Liver (tissue), 8 donors: ENCODE measurements at regions not wholly inside any gene's neighbourhood (a gene's known extent, or its start where the extent isn't known, plus 50 kb on each side); places are given as distances from the start of the nearest gene placed in this dataset.

Experiments used
- DNase-seq: peaks from one replicate; pipeline ENCODE4 v3.0.0-alpha.2; 2017; ENCODE audit warnings: low spot score
- H3K27ac ChIP-seq, 2 donors: one replicate each; pipeline ENCODE4 v1.7.0; 2013; ENCODE audit warnings: inconsistent platforms in 2 of 2, low read length in 2 of 2, control low read depth in 1 of 2, low read depth in 1 of 2, mild to moderate bottlenecking in 1 of 2
- H3K27me3 ChIP-seq, 4 donors: one replicate each; pipeline versions ENCODE4 v1.6.1 to v1.7.0; 2013; ENCODE audit warnings: low read length in 3 of 4, inconsistent platforms in 1 of 4, mild to moderate bottlenecking in 1 of 4, moderate library complexity in 1 of 4; ENCODE audit not compliant: control insufficient read depth in 4 of 4, insufficient read depth in 4 of 4
- H3K36me3 ChIP-seq, 4 donors: one replicate each; pipeline versions ENCODE4 v1.6.1 to v1.7.0; 2013; ENCODE audit warnings: low read length in 3 of 4, mild to moderate bottlenecking in 3 of 4, low read depth in 1 of 4, moderate library complexity in 1 of 4; ENCODE audit not compliant: control insufficient read depth in 4 of 4, insufficient read depth in 3 of 4
- H3K4me1 ChIP-seq, 4 donors: one replicate each; pipeline versions ENCODE4 v1.6.1 to v1.7.0; 2013; ENCODE audit warnings: low read length in 3 of 4, mild to moderate bottlenecking in 3 of 4, moderate library complexity in 1 of 4; ENCODE audit not compliant: control insufficient read depth in 4 of 4, insufficient read depth in 4 of 4
- H3K4me3 ChIP-seq, 3 donors: one replicate each; pipeline versions ENCODE4 v1.6.1 to v1.7.0; 2013; ENCODE audit warnings: low read length in 3 of 3, control low read depth in 1 of 3, low read depth in 1 of 3, mild to moderate bottlenecking in 1 of 3
- H3K9ac ChIP-seq, 2 donors: one replicate each; pipeline ENCODE4 v1.7.0; 2013; ENCODE audit warnings: low read length in 2 of 2, mild to moderate bottlenecking in 2 of 2, moderate library complexity in 2 of 2, control low read depth in 1 of 2, low read depth in 1 of 2
- H3K9me3 ChIP-seq, 4 donors: one replicate each; pipeline versions ENCODE4 v1.6.1 to v1.7.0; 2013; ENCODE audit warnings: low read length in 3 of 4; ENCODE audit not compliant: control insufficient read depth in 4 of 4
- EGR1 ChIP-seq, 2 donors: IDR thresholded peaks; 2 replicates each; pipeline ENCODE4 v1.6.1; 2016 to 2018; ENCODE audit warnings: antibody characterized with exemption in 2 of 2, low read depth in 2 of 2
- FOXA1 ChIP-seq: IDR thresholded peaks from 2 replicates; pipeline ENCODE4 v1.6.1; 2016; ENCODE audit warnings: antibody characterized with exemption
- FOXA2 ChIP-seq: IDR thresholded peaks from 2 replicates; pipeline ENCODE4 v1.6.1; 2016; ENCODE audit warnings: antibody characterized with exemption
- GABPA ChIP-seq, 2 donors: IDR thresholded peaks in 1 of 2; conservative IDR thresholded peaks in 1 of 2; 2 replicates each; pipeline ENCODE4 v1.6.1; 2016; ENCODE audit warnings: antibody characterized with exemption in 2 of 2, mild to moderate bottlenecking in 1 of 2, moderate library complexity in 1 of 2
- HNF4A ChIP-seq, 2 donors: conservative IDR thresholded peaks; 2 replicates each; pipeline ENCODE4 v1.6.1; 2016; ENCODE audit warnings: antibody characterized with exemption in 2 of 2, mild to moderate bottlenecking in 2 of 2
- HNF4G ChIP-seq: IDR thresholded peaks from 2 replicates; pipeline ENCODE4 v1.6.1; 2016; ENCODE audit warnings: antibody characterized with exemption
- JUND ChIP-seq, 2 donors: IDR thresholded peaks; 2 replicates each; pipeline ENCODE4 v1.6.1; 2016; ENCODE audit warnings: antibody characterized with exemption in 2 of 2
- NR2F2 ChIP-seq: IDR thresholded peaks from 2 replicates; pipeline ENCODE4 v1.6.1; 2016; ENCODE audit warnings: antibody characterized with exemption
- RAD21 ChIP-seq, 2 donors: IDR thresholded peaks; 2 replicates each; pipeline ENCODE4 v1.6.1; 2016; ENCODE audit warnings: antibody characterized with exemption in 2 of 2, mild to moderate bottlenecking in 2 of 2
- RXRA ChIP-seq, 2 donors: IDR thresholded peaks; 2 replicates each; pipeline ENCODE4 v1.6.1; 2017 to 2018; ENCODE audit warnings: antibody characterized with exemption in 2 of 2, mild to moderate bottlenecking in 1 of 2
- SP1 ChIP-seq: IDR thresholded peaks from 2 replicates; pipeline ENCODE4 v1.6.1; 2018; ENCODE audit warnings: antibody characterized with exemption, mild to moderate bottlenecking
- TAF1 ChIP-seq: conservative IDR thresholded peaks from 2 replicates; pipeline ENCODE4 v1.6.1; 2016; ENCODE audit warnings: antibody characterized with exemption, mild to moderate bottlenecking
- YY1 ChIP-seq: IDR thresholded peaks from 2 replicates; pipeline ENCODE4 v1.6.1; 2016; ENCODE audit warnings: antibody characterized with exemption, mild to moderate bottlenecking
- ZBTB33 ChIP-seq: IDR thresholded peaks from 2 replicates; pipeline ENCODE4 v1.6.1; 2016; ENCODE audit warnings: antibody characterized with exemption
- WGBS: extraction: QIAGEN DNeasy Blood & Tissue Kit; methylation state at CpG from one replicate; pipeline ENCODE4 v1.1.7; 2013; 5-methylcytosine and 5-hydroxymethylcytosine counted together
- TF ChIP-seq, protein P1 (sequence below): IDR thresholded peaks from 2 replicates; pipeline ENCODE4 v1.6.1; 2016; ENCODE audit warnings: antibody characterized with exemption
- TF ChIP-seq, protein P2 (sequence below): IDR thresholded peaks from 2 replicates; pipeline ENCODE4 v1.6.1; 2016; ENCODE audit warnings: antibody characterized with exemption, mild to moderate bottlenecking
- TF ChIP-seq, protein P3 (sequence below): fragments of 150-350 bp; IDR thresholded peaks from 2 replicates; pipeline ENCODE4 v1.5.1; 2017; ENCODE audit warnings: improper control_type of control experiment, low read depth, low read length; ENCODE audit not compliant: missing input control
- TF ChIP-seq, protein P4 (sequence below): IDR thresholded peaks from 2 replicates; pipeline ENCODE4 v1.6.1; 2016; ENCODE audit warnings: antibody characterized with exemption
- donor health status: healthy.
- donor health status: healthy.
- donor health status: healthy.
- donor health status: healthy.
- donor health status: healthy.

DNA sequence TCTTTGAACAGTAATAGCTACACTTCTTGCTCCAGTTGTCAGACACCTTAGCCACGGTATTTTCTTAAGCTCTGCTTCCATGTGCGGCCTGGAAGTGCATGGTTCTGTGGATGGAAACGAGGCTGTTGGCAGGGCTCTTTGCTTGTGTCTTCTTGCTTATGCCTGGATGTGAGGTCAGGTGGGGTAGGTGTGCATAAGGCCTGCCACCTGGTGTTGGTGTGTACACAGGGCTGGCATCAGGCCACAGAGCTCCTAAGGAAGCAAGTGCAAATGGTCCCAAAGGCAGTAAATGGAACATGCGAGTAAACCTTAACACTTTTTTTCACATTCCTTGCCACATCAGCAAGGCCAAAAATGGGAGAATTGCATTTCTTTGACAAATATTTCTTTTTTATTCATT is 158.1 kb upstream of the GMDS start (continued):
- TF ChIP-seq ZBTB33 (no peak), JUND (IDR thresholded peaks at IDR 0.05) (no peak), YY1 (no peak), FOXA1 (no peak), HNF4G (no peak), FOXA2 (no peak), HNF4A (conservative IDR thresholded peaks at IDR 0.05) (no peak)

DNA sequence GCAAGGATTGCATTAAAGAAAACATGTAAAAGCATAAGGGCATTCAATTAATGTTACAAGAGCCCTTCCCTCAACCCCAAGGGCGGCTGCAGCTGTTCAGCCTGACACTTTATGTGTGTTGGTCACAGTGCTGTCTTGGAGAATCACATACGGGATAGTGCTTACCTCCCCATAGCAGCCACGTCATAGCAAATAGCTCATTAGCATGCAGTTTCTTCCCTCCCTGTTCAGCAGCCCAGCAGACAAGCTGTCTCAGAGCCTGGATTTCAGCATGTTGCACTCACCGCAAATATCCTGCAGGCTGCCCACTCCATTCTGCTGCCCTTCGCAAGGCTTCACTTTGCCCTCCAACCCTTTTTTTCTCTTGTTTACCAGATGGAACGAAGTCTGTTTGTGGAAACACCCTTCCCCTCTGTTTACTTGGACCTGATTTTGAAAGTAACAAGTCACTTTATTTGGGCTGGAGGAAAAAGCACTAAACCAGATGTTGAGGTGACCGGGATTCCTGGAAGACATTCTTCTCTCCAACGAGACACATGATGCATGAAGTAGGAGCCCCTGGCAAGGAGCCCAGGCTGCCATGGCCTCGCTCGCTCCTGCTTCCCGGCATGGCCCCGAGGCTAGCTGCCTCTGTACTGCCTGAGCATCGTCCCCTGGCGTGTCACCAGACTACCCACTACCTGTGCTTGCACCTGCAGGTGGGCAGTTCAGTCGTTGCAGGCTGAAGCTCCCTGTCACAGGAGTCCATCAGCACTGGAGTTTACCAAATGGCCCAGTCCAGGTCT is 151.6 kb upstream of the GMDS start:
- Histone ChIP-seq H3K4me1 (no peaks in the 10 kb centered on the region), H3K9me3 (peaks cover 0 to 5% (median under 1%) of the 10 kb centered on the region in 4 donors), H3K27ac (no peak overlapping the region), H3K9ac (no peak overlapping the region), H3K36me3 (peaks cover 0 to 7% (median under 1%) of the 10 kb centered on the region in 4 donors), H3K4me3 (no peak overlapping the region), H3K27me3 (no peaks in the 10 kb centered on the region)
- TF ChIP-seq HNF4G = no peak
- no peak for TF ChIP-seq FOXA1
- no peak for TF ChIP-seq SP1
- no peak for TF ChIP-seq NR2F2
- TF ChIP-seq, protein P1, sequence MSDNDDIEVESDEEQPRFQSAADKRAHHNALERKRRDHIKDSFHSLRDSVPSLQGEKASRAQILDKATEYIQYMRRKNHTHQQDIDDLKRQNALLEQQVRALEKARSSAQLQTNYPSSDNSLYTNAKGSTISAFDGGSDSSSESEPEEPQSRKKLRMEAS = no peak
- TF ChIP-seq RAD21 (IDR thresholded peaks at IDR 0.05) = no peak
- no peak for TF ChIP-seq ZBTB33
- TF ChIP-seq TAF1 = no peak
- TF ChIP-seq, protein P2, sequence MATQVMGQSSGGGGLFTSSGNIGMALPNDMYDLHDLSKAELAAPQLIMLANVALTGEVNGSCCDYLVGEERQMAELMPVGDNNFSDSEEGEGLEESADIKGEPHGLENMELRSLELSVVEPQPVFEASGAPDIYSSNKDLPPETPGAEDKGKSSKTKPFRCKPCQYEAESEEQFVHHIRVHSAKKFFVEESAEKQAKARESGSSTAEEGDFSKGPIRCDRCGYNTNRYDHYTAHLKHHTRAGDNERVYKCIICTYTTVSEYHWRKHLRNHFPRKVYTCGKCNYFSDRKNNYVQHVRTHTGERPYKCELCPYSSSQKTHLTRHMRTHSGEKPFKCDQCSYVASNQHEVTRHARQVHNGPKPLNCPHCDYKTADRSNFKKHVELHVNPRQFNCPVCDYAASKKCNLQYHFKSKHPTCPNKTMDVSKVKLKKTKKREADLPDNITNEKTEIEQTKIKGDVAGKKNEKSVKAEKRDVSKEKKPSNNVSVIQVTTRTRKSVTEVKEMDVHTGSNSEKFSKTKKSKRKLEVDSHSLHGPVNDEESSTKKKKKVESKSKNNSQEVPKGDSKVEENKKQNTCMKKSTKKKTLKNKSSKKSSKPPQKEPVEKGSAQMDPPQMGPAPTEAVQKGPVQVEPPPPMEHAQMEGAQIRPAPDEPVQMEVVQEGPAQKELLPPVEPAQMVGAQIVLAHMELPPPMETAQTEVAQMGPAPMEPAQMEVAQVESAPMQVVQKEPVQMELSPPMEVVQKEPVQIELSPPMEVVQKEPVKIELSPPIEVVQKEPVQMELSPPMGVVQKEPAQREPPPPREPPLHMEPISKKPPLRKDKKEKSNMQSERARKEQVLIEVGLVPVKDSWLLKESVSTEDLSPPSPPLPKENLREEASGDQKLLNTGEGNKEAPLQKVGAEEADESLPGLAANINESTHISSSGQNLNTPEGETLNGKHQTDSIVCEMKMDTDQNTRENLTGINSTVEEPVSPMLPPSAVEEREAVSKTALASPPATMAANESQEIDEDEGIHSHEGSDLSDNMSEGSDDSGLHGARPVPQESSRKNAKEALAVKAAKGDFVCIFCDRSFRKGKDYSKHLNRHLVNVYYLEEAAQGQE = no peak
- no peak for TF ChIP-seq RXRA (IDR thresholded peaks at IDR 0.05)
- no peak for TF ChIP-seq HNF4A (conservative IDR thresholded peaks at IDR 0.05)
- TF ChIP-seq GABPA (IDR thresholded peaks at IDR 0.05 in 1 of 2, conservative IDR thresholded peaks at IDR 0.05 in 1 of 2) = no peak
- TF ChIP-seq EGR1 (IDR thresholded peaks at IDR 0.05; ENCODE audit: low read depth in 2 of 2) = no peak
- TF ChIP-seq, protein P3, sequence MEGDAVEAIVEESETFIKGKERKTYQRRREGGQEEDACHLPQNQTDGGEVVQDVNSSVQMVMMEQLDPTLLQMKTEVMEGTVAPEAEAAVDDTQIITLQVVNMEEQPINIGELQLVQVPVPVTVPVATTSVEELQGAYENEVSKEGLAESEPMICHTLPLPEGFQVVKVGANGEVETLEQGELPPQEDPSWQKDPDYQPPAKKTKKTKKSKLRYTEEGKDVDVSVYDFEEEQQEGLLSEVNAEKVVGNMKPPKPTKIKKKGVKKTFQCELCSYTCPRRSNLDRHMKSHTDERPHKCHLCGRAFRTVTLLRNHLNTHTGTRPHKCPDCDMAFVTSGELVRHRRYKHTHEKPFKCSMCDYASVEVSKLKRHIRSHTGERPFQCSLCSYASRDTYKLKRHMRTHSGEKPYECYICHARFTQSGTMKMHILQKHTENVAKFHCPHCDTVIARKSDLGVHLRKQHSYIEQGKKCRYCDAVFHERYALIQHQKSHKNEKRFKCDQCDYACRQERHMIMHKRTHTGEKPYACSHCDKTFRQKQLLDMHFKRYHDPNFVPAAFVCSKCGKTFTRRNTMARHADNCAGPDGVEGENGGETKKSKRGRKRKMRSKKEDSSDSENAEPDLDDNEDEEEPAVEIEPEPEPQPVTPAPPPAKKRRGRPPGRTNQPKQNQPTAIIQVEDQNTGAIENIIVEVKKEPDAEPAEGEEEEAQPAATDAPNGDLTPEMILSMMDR = no peak
- TF ChIP-seq, protein P4, sequence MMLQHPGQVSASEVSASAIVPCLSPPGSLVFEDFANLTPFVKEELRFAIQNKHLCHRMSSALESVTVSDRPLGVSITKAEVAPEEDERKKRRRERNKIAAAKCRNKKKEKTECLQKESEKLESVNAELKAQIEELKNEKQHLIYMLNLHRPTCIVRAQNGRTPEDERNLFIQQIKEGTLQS = no peak
- no peak for TF ChIP-seq FOXA2
- no peak for TF ChIP-seq JUND (IDR thresholded peaks at IDR 0.05)
- no peak for TF ChIP-seq YY1
- DNase-seq = no peak
- 85% methylated on average over 15 of the region's 15 CpGs for WGBS
